Posterior cingulate gyrus (tissue), 11 donors: ENCODE measurements at regions not wholly inside any gene's neighbourhood (a gene's known extent, or its start where the extent isn't known, plus 50 kb on each side); places are given as distances from the start of the nearest gene placed in this dataset.

ENCODE experiments used
- DNase-seq, 10 donors: peaks; one replicate each; pipeline versions ENCODE4 v3.0.0 to v3.0.0-alpha.2; 2020 to 2021; ENCODE audit warnings: mixed read lengths in 3 of 10
- intact Hi-C: fragments of 100-400 bp; cut with DNase I; formaldehyde crosslinking; loops from one replicate; pipeline ENCODE4 v1.15.1; 2023

DNA sequence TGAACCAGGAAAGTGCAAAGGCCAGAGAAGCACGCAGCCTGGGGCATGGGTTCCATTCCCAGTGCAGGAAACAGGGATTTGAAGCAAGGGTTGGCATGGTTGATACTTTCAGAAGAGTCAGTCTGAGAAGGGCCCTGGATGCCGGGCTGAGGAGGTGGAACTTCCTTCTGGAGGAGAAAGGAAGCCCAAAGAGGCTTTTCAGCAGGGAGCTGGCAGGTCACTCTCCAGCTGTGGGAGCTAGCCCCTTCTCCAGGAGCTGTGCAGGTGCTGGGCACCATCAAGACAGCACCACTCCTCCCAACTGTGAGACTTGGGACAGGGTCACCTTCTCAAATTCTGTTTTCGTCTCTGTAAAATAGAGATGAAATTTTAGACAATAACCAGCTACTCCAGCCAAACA lies 169.8 kb downstream of the ZNF248 start:
- intact Hi-C loops, result no loop called here
- no peak for DNase-seq

DNA sequence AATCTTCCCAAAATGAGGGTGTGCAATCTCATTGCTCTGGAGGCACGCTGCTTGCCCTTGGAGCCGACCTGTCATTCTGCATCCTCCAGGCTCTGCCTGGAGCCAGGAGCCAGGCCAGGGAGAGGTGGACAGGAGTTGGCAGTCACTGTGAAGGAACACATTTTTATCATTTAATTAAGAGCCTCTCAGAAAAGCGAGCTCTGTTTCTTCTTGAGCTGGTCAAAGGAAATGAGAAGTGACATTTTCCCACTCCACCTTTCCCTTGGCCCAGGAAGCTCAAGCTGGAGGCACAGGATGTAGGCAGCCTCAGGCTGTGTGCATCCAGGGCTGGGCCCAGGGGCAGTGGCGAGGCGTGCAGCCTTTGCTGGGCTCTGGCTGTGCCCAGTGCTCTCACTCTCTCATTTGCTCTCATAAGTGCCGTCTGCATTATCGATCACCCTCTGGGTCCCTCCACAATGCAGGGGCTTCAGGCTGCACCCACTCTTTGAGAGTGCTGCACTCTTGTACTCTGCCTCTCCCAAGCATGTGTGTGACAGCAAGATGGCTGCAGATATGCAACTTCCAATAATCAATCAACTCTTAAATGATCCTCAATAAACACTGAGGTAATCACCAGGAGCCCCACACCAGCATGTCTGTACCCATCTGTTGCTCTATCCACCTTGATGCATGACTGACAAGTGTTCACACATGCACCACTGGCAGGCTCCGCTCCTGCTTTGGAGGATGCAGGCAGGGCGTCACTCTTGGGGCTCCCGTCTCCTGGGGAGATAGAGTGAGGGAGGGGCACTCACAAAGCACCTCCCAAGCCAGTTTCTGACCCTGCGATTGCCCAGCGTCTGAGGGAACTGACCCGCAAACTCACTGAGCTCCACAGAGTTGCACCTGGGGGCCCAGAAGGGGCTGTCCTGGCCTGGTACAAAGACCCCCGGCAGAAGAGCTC lies 171.4 kb downstream of the ZNF248 start:
- intact Hi-C loops, result no loop called here
- DNase-seq, result no peak

DNA sequence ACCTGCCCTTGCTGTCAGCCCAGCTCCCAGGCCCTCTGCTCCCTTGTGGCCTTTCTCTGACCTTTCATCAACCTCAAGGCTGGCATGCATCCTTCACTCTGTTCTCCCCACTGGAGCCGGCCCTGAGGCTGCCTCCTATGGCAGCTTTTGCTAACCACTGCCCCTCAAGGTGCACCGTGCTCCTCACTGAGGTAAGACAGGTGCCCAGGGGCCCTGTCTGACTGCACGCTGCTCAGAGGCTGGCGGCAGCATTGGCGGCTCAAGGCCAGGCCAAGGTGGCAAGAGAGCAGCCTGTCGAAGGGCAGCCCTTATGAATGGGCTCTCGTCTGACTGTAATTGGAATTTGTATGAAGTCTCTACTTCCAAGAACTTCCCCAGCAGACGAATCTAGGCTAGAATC lies 172.6 kb downstream of the ZNF248 start:
- intact Hi-C loops, result no loop called here
- DNase-seq, result peak in 1 of 10 donors; percentile 61

DNA sequence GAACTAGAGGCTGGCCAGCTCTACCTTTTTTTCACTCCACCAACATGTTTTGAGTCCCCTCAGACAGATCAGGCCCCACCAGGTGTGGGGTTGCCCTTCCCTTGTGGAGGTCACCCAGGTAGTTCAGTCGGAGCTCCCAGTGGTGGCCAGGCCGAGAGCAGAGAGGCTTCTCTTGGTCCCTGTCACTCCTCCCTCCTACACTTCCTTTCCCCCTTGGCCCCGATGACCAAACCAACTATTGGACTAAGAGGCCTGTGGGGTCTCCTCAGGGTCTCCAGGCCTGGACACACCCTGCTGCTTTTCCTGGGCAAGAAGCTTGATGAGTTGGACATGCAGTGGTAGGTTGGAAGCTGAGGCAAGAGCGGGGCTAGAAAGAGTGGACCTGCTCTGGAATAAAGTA lies 174.8 kb downstream of the ZNF248 start:
- intact Hi-C loops, result no loop called here
- peak in 1 of 10 donors; percentile 54 for DNase-seq

DNA sequence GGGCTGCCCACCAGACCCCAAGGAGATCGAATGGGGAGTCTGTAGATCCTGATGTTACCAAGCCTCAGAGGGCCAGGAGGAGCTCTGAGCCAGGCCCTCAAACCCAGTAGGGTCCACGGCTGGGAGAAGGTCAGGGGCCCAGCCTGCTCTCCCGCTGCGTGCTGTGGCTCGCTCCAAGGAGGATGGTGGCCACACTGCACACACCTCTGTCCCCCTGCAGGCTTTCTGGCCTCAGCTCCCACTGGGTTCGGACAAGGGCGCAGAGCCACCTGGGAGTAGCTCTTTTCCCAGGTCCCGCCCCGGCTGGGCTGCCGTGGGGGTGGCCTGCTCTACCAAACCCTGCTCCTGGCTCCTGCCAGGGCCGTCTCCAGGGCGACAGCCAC lies 175.8 kb downstream of the ZNF248 start:
- peak in 1 of 10 donors; percentile 55 for DNase-seq
- intact Hi-C loops, result no loop called here

DNA sequence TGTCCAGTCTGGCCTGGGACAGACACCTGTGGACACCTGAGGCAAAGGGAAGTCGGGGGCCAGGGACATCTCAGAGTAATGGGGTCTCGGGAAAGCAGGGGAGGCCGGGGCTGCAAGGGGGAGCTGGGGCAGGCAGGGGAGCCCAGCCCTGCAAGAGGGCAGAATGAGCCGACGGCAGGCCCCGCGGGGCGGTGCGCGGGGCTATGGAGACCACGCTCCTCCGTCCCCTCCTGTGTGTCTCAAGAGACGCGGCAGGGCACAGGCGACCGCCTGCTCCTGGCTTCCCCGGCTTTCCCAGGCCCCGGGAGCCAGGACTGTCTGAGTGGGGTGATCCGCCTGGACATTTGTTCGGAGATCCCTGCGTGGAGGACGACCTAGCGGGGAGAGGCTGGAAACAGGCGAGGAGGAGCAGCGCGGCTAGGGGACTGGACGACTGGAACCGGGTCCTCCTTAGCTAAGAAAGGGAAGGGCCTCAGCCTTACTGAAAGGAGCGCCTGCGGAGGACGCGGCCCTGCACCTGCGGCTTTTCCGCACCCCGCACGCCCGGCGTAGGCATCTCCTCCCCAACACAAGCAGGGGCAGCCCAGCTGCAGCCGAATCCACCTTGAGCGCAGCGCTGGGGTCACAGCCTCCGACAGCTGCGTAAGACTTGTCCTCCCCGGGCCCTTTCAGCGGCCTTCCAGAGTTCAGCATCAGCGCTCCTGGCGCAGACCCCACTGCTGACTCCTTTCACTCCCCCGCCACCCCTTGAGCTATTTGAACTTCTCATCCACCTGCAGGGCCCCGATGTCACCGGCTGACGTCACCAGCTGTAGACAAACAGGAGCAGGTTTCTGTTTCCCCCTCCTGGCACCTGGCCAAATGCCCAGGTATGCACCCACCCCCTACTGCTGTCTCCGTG lies 176.4 kb downstream of the ZNF248 start:
- DNase-seq, result peak in 2 of 10 donors; percentile 80
- intact Hi-C loops, result no loop called here

DNA sequence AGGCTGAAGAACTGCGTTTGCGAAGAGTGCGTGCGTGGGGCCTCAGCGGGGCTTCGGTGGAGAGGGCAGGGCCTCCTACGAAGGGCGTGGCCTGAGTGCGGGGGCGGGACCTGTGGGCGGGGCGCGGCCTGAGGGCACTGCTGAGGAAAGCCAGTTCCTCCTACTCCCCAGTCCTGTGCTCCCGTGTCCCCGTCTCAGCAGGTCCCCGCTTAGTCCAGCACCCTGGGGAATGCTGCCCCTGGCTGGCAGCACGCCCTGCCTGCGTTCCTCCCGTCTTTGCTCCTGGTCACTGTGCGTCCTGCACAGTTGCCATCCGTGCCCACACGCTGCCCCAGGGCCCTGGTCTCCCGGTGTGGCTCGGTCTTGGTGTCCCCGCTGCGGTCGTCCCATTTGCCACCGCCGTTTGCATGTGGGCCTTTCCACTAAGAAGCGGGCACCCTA lies 177.1 kb downstream of the ZNF248 start:
- intact Hi-C loops, result no loop called here
- peak in 2 of 10 donors; percentile 70 to 77 for DNase-seq

DNA sequence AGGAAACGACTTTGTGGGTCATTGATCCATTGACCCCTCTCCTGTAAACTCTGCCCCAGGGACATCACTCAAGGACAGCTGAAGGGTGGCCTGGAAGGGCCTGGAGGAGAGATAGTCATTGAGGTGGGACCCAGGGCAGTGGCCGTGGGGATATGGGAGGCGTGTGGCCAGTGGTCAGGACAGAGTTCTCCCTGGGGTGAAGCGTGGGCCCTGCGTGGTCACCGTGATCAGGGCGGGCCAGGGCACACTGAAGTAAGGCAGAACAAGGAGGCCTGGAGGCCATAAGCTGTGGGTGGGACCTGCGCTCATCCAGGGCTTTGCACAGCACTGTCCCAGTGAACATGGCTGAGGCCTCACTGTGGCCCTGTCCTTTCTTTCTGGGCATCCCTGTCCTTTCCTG lies 177.9 kb downstream of the ZNF248 start:
- peak in 2 of 10 donors; percentile 56 to 80 for DNase-seq

DNA sequence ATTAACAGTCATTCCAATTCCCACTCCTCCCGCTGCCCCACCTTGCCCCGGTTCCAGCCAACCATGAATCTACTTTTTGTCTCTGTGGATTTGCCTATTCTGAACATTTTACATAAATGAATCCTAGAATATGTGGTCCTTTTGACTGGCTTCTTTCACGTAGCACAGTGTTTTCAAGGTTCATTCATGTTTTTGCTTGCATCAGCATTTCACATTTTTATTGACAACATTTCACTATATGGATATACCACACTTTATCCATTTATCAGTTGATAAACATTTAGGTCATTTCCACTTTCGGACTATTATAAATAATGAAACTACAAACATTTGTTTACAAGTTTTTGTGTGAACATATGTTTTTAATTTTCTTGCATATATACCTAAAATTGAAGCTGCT lies 182.0 kb downstream of the ZNF248 start:
- intact Hi-C loops, result no loop called here
- no peak for DNase-seq

More for the DNA sequence above, 177.9 kb downstream of the ZNF248 start:
- intact Hi-C loops, result no loop called here

DNA sequence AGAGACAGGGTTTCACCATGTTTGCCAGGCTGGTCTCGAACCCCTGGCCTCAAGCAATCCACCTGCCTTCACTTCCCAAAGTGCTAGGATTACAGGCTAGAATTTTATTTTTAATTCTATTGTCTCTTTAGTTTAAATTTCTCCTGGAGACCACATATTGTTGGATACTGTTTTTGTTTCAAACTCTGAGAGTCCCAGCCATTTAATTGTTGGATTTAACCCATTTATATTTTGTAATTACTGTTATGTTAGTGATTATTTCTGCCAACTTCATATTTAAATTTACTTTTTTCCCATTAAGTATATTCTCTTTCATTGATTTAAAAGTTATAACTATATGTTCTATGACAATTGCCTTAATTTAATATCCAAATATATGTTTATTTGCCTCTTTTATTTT lies 185.6 kb downstream of the ZNF248 start:
- intact Hi-C loops, result no loop called here
- no peak for DNase-seq

DNA sequence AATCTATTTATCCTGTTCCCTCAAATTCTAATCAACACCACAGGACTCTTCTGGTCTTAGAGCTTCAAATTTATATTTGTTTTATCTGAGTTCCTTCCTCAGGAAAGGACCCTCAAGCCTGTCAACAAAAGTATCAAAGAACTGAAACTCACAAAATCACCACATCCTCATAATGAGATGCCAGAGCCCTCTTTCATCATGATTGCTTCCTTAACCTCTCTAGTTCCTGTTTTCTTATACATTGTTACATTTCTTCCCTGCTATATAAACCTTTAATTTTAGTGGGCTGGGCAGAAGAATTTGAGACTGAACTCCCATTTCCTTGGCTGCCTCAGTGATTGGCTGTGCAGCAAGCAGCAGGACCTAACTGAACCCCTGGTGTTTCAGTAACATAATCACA lies 189.7 kb downstream of the ZNF248 start:
- intact Hi-C loops, result no loop called here
- DNase-seq, result no peak

DNA sequence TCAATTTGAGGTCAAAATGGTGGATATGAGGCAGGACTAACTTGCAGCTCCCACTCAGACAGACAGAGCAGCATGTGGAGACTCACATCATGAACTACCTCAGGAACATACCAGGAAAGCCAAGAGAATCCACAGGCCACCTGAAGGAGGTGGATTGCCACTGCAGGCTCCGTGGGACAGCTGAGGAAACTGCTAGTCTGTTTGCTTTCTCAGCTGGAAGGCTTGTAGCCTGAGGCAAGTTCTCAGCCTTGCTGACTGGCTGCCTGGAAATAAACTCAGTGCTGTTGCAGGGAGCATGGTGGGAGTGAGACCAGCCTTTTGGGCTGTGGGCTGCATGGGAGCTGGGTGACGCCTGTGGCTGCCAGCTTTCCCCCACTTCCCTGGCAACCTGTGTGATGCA lies 202.9 kb downstream of the ZNF248 start:
- DNase-seq, result no peak
- intact Hi-C loops, result no loop called here

DNA sequence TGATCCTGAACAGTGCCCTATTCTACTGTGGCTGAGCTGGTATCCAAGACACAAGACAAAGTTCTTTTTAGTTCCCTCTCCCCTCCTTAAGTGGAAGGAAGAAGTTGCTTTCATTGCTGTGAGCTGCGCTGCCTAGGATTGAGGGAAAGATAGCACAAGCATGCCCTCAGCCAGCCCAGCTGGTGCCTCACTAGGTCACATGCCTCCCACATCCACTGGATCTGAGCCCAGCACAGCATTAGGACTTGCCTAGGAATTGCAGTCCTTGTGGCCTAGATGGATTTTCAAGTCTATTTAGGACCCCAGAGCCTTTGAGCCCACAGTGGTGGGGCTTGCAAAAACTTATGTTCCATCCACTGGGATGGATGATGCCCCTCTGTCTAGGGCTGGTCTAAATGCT lies 214.2 kb downstream of the ZNF248 start:
- intact Hi-C loops, result no loop called here
- DNase-seq, result peak in 1 of 10 donors; percentile 12

DNA sequence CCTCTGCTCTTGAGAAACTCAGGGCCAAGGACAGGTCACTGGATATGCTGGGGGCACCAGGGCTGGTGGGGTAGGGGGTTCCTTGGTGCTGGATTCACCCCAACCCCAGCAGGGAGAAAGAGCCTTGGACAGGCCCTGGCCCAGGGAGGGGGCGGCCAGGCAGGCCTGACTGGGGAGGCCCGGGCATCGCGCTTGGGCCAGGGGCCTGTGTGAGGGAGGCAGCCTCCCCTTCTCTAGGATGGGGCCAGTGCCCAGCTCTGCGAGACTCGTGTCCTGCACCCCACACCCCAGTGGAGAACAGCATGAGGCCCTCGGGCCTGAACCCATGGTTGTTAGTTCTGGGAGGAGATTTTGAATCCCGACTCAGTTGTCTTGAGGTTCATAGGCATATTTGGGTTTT lies 217.1 kb downstream of the ZNF248 start:
- DNase-seq, result peak in 1 of 10 donors; percentile 58
- intact Hi-C loops, result no loop called here

DNA sequence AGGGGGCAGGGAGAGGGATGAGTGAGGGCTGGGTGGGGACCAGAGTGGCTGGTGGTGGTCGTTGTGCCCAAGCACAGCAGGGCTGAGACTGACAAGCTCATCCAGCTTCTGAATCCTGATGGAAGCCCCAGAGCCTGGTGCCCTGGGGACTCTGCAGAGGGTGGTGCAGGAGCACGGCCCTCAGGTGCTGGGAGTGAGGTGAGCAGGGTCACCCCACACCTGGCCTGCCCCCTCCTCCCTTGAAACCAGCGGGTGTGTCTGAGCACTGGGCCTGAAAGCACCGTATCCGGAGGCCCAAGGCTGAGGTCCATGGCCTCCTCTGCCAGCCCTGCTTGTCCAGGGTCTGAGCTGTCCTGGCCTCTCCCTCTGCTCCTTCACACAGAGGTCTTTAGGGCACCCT lies 218.2 kb downstream of the ZNF248 start:
- DNase-seq, result no peak
- intact Hi-C loops, result no loop called here

DNA sequence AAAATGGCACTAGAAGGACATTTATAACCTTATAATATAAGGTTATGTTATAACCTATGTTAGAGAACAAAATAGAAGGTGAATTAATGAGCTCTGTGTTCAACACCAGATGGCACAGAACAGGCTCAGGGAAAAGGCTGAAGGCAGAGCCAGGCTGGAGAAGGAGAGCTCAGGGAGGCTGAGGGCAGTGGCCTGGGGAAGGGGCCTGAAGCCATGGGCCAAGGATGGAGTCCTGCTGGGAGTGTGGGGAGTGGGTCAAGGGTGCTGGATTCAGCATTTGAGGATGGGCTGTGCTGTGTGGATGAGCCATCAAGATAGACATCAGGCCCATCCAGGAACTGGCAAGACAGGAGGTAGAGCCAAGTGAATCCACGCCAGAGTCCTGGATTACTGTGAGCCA lies 218.8 kb downstream of the ZNF248 start:
- intact Hi-C loops, result no loop called here
- peak in 1 of 10 donors; percentile 55 for DNase-seq

DNA sequence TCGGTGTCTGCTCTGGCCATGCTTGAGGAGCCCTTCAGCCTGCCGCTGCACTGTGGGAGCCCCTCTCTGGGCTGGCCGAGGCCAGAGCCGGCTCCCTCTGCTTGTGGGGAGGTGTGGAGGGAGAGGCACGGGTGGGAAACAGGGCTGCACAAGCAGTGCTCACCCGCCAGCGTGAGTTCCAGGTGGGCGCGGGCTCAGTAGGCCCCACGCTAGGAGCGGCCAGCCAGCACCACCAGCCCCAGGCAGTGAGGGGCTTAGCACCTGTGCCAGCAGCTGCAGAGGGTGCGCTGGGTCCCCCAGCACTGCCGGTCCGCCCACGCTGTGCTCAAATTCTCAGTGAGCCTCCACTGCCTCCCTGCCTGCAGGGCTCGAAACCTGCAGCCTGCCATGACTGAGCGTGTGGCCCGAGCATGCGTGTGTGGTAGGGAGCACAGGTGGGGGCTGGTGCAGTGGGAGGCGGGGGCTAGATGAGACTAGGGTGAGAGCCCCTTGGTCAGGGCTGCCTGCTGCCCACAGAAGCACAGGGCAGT lies 223.0 kb downstream of the ZNF248 start:
- intact Hi-C loops, result no loop called here
- peak in 1 of 10 donors; percentile 41 for DNase-seq

DNA sequence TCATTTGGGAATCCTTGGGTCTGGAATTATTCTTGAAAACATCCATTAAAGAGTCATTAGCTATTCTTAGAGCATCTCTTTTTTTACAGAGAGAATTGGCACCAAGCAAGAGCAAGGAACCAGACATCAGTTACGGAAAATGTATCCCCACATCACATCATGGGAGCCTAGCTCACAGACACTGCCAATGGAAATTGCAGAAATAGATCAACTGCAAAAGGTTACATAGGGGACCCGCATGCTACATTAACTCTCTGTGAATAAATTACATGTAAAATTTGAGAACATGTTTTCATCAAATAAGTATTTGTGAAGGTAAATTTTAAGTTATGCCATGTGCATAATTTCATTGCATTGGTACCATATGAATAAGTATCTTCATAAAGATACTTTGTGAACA lies 224.8 kb downstream of the ZNF248 start:
- DNase-seq, result no peak
- intact Hi-C loops, result no loop called here

DNA sequence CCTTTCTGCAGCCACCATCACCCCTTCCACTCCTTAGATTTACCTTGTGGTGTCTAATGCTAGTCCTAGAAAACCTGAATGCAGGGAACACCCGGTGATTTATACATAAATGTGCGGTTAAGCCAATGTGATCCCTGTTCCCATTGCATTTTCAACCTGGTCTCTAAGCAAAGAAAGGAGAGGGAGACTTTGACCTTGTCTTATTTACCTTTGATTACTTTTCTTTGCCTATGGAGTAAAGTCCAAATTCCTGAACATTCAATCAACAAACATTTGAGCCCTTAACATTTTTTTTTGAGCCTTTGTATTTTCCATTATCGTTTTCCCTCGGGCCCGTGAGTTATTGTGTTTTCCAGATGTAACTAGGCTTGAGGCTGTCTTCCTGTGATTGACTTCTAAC lies 233.9 kb downstream of the ZNF248 start:
- no peak for DNase-seq
- intact Hi-C loops, result no loop called here

DNA sequence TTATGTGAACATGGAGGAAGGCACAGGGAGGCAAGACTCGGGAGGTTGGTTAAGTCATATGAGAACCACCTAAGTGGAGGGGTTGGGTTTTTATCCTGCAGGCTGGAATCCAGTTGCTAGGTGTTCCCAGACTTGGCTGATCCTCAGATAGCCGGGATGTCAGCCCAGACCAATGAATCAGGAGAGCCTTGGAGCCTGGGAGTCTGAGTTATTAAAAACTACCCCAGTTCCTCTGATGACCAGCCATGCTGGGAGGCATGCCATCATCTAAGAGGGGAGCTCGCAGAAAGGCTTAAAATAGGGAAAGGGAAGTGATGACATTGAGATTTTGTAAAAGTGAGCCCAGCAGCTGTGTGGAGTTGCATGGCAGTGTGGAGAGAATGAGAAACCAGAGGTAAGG lies 238.1 kb downstream of the ZNF248 start:
- DNase-seq, result no peak
- intact Hi-C loops, result no loop called here

DNA sequence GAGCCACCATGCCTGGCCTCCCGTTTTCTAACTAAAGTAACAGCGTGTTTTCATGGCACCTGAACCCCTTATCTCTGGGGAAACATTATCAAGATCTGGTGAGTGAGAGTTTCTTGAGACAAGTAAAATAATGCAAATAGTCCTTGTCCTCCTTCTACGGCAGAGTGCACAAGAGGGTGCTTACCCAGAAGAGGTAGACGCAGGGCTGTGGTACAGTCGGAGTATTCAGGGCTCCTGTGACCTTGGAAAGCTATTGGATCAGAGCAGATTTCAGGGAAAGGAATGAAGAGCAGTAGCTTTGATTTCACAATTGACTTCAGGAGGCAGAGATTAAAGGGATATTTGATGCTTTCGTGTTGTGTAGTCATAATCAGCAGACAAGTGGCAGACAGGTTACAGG lies 269.1 kb downstream of the ZNF248 start:
- DNase-seq, result no peak
- intact Hi-C loops, result no loop called here
